DOHH2 (cell line): ENCODE measurements at regions not wholly inside any gene's neighbourhood (a gene's known extent, or its start where the extent isn't known, plus 50 kb on each side); places are given as distances from the start of the nearest gene placed in this dataset.

Experiments
- H3F3A ChIP-seq: fragments of 200-600 bp; sonication (generic), shearing (Covaris generic); 2 replicates; pipeline ENCODE4 v1.6.0; 2016; ENCODE audit warnings: antibody characterized with exemption, mild to moderate bottlenecking; ENCODE audit not compliant: control insufficient read depth, insufficient read depth
- H3K27ac ChIP-seq: fragments of 200-600 bp; sonication (generic); 2 replicates; pipeline ENCODE4 v1.5.1; 2014; ENCODE audit warnings: low read depth, mild to moderate bottlenecking, low read length, moderate library complexity
- H3K27me3 ChIP-seq: fragments of 200-600 bp; sonication (generic); 2 replicates; pipeline ENCODE4 v1.6.1; 2014; ENCODE audit warnings: mild to moderate bottlenecking, low read length, mixed read lengths; ENCODE audit not compliant: control insufficient read depth
- H3K36me3 ChIP-seq: fragments of 200-600 bp; sonication (generic); 2 replicates; pipeline ENCODE4 v1.6.1; 2014; ENCODE audit warnings: mild to moderate bottlenecking, low read length, moderate library complexity, mixed read lengths; ENCODE audit not compliant: control insufficient read depth
- H3K4me1 ChIP-seq: fragments of 200-600 bp; sonication (generic); 2 replicates; pipeline ENCODE4 v1.6.1; 2014; ENCODE audit warnings: mild to moderate bottlenecking, low read length, mixed read lengths; ENCODE audit not compliant: control insufficient read depth
- H3K4me2 ChIP-seq: fragments of 200-600 bp; sonication (generic); 2 replicates; pipeline ENCODE4 v1.6.0; 2014; ENCODE audit warnings: mild to moderate bottlenecking, low read length, moderate library complexity
- H3K4me3 ChIP-seq: fragments of 200-600 bp; sonication (generic); 2 replicates; pipeline ENCODE4 v1.5.1; 2014; ENCODE audit warnings: mild to moderate bottlenecking, low read length, mixed read lengths
- H3K79me2 ChIP-seq: fragments of 200-600 bp; sonication (generic); 2 replicates; pipeline ENCODE4 v1.6.1; 2014; ENCODE audit warnings: mild to moderate bottlenecking, low read length, mixed read lengths; ENCODE audit not compliant: control insufficient read depth
- H3K9me2 ChIP-seq: fragments of 200-600 bp; sonication (generic); replicated peaks from 2 replicates; pipeline ENCODE4 v1.6.1; 2014; ENCODE audit warnings: mild to moderate bottlenecking, low read length, mixed read lengths; ENCODE audit not compliant: control insufficient read depth
- H3K9me3 ChIP-seq: fragments of 200-600 bp; sonication (generic); 2 replicates; pipeline ENCODE4 v1.6.1; 2014; ENCODE audit warnings: antibody characterized with exemption, low read length, mixed read lengths; ENCODE audit not compliant: control insufficient read depth, insufficient read depth
- H4K20me1 ChIP-seq: fragments of 200-600 bp; sonication (generic); 2 replicates; pipeline ENCODE4 v1.6.0; 2014; ENCODE audit warnings: low read depth, mild to moderate bottlenecking, antibody characterized with exemption, low read length, moderate library complexity; ENCODE audit not compliant: control insufficient read depth, insufficient read depth
- CTCF ChIP-seq: fragments of 200-600 bp; sonication (generic); IDR thresholded peaks from one replicate; pipeline ENCODE4 v1.5.1; 2014; ENCODE audit warnings: antibody characterized with exemption, mild to moderate bottlenecking, low read depth, low read length; ENCODE audit not compliant: poor library complexity, severe bottlenecking
- EZH2phosphoT487 ChIP-seq: fragments of 200-600 bp; sonication (generic); IDR thresholded peaks from 2 replicates; pipeline ENCODE4 v1.6.1; 2017; ENCODE audit warnings: borderline replicate concordance, mild to moderate bottlenecking, antibody characterized with exemption, low read length, moderate library complexity, mixed read lengths

GRCh38 chr2:226135861-226136548 is 663.6 kb downstream of the IRS1 start:
- no peak overlapping the region for H3K4me3 ChIP-seq
- no peaks in the 10 kb centered on the region for H4K20me1 ChIP-seq
- peaks cover 25% of the 10 kb centered on the region for H3K4me1 ChIP-seq
- no peaks in the 10 kb centered on the region for H3K9me3 ChIP-seq
- H3K9me2 ChIP-seq, result no peaks in the 10 kb centered on the region
- no peaks in the 10 kb centered on the region for H3K79me2 ChIP-seq
- no peaks in the 10 kb centered on the region for H3K27me3 ChIP-seq
- H3K27ac ChIP-seq, result no peak overlapping the region
- no peaks in the 10 kb centered on the region for H3K36me3 ChIP-seq
- H3K4me2 ChIP-seq, result no peak overlapping the region
- TF ChIP-seq EZH2phosphoT487 (no peak), CTCF (no peak)
- no peaks in the 10 kb centered on the region for H3F3A ChIP-seq

- H3K4me1 ChIP-seq, result peaks cover 23% of the 10 kb centered on the region
- no peaks in the 10 kb centered on the region for H4K20me1 ChIP-seq
- H3F3A ChIP-seq, result no peaks in the 10 kb centered on the region
- H3K27ac ChIP-seq, result no peak overlapping the region
- H3K79me2 ChIP-seq, result no peaks in the 10 kb centered on the region
- no peaks in the 10 kb centered on the region; the same call in 1 of the 2 replicates for H3K9me2 ChIP-seq
- no peak overlapping the region for H3K4me3 ChIP-seq
- no peaks in the 10 kb centered on the region for H3K27me3 ChIP-seq
- no peaks in the 10 kb centered on the region for H3K9me3 ChIP-seq
- H3K36me3 ChIP-seq, result no peaks in the 10 kb centered on the region
- H3K4me2 ChIP-seq, result no peak overlapping the region
- TF ChIP-seq CTCF (no peak), EZH2phosphoT487 (no peak)
Observed at GRCh38 chr2:226132323-226133215, 667.1 kb downstream of the IRS1 start.

GRCh38 chr2:226131299-226131784 is 668.3 kb downstream of the IRS1 start:
- no peak for TF ChIP-seq EZH2phosphoT487
- TF ChIP-seq CTCF, result no peak
- no peak overlapping the region for H3K27ac ChIP-seq
- H3K9me3 ChIP-seq, result no peaks in the 10 kb centered on the region
- H3K36me3 ChIP-seq, result no peaks in the 10 kb centered on the region
- no peaks in the 10 kb centered on the region; the same call in 1 of the 2 replicates for H3K9me2 ChIP-seq
- no peak overlapping the region for H3K4me2 ChIP-seq
- no peaks in the 10 kb centered on the region for H3F3A ChIP-seq
- H3K4me3 ChIP-seq, result no peak overlapping the region
- H3K79me2 ChIP-seq, result no peaks in the 10 kb centered on the region
- H4K20me1 ChIP-seq, result no peaks in the 10 kb centered on the region
- H3K4me1 ChIP-seq, result peaks cover 11% of the 10 kb centered on the region
- no peaks in the 10 kb centered on the region for H3K27me3 ChIP-seq
